ENCODE measurements at regions not wholly inside any gene's neighbourhood (a gene's known extent, or its start where the extent isn't known, plus 50 kb on each side); places are given as distances from the start of the nearest gene placed in this dataset.
"Not testable (repeated sequence)": the region's sequence is repeated elsewhere in the genome, so short reads cannot be mapped to it uniquely, and the experiment has no call there.

DNA sequence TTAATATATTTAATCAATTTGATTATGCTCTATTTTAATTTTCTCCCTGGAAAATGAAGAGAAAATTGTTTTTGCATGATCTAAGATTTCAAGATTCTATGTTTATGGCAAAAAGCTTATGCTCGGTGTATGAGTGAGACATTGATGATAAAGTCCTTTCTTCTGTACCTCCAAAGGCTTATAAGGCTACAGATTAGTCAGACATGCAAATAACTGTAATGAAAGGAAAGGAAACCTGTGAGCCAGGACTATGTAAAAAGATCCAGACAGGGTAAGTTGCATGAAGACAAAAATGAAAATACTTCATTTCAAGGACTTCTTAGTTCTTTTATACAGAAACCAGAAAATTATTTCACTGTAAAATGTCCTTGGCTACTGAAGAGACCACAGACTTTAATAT is 52.2 kb upstream of the EDIL3 start:
- TF ChIP-seq, protein P1, sequence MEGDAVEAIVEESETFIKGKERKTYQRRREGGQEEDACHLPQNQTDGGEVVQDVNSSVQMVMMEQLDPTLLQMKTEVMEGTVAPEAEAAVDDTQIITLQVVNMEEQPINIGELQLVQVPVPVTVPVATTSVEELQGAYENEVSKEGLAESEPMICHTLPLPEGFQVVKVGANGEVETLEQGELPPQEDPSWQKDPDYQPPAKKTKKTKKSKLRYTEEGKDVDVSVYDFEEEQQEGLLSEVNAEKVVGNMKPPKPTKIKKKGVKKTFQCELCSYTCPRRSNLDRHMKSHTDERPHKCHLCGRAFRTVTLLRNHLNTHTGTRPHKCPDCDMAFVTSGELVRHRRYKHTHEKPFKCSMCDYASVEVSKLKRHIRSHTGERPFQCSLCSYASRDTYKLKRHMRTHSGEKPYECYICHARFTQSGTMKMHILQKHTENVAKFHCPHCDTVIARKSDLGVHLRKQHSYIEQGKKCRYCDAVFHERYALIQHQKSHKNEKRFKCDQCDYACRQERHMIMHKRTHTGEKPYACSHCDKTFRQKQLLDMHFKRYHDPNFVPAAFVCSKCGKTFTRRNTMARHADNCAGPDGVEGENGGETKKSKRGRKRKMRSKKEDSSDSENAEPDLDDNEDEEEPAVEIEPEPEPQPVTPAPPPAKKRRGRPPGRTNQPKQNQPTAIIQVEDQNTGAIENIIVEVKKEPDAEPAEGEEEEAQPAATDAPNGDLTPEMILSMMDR (IDR thresholded peaks at IDR 0.05; ENCODE audit: control extremely low read depth, extremely low read depth, low read depth, missing control alignments): no peak
- no peak for DNase-seq (ENCODE audit: extremely low spot score)
- CTCF ChIA-PET: no interaction called here
- POLR2A ChIA-PET: no interaction called here

DNA sequence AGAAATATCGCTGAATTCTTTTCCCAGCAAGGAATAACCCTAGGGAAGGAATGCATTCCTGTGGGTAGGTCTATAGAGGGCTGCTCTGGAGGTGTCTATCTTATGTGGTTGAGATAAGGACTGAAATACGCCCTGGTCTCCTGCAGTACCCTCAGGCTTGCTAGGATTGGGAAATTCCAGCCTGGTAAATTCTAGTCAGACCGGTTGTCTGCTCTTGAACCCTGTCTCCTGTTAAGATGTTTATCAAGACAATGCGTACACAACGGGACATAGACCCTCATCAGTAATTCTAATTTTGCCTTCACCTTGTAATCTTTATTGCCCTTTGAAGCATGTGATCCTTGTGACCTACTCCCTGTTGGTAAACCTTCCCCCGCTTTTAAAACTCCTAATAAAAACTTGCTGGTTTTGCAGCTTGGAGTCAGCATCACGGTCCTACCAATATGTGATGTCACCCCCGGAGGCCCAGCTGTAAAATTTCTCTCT is 51.2 kb upstream of the EDIL3 start:
- DNase-seq (ENCODE audit: extremely low spot score); CTCF ChIA-PET; POLR2A ChIA-PET: not testable (repeated sequence)
